Neural progenitor cell (in vitro differentiated cells): ENCODE measurements at regions not wholly inside any gene's neighbourhood (a gene's known extent, or its start where the extent isn't known, plus 50 kb on each side); places are given as distances from the start of the nearest gene placed in this dataset.

Source experiments
- CTCF ChIP-seq: fragments of 200-600 bp; sonication (generic); IDR thresholded peaks from 2 replicates; pipeline ENCODE4 v1.5.1; 2017; ENCODE audit warnings: antibody characterized with exemption, mild to moderate bottlenecking
- EZH2phosphoT487 ChIP-seq: fragments of 200-600 bp; sonication (generic); IDR thresholded peaks from 2 replicates; pipeline ENCODE4 v1.6.1; 2017; ENCODE audit warnings: antibody characterized with exemption

DNA sequence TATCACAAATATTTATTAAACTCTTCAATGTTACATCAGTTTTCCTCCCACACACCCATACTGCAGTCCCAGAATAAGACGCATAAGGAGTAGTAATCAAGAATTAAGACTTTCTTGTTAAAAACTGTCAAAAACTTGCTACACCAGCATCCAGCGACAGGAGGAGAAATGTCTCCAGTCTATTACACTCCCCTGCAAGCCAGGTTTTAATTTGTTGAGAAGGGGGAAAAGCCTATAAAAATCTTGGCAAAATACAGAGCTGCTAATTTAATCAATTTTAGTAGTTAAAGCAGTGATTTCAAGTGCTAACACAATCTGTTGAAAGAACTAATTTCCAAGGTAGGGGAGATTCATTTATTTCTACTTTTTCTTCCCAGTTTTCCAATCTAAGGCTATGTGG lies 102.0 kb upstream of the MED13 start:
- TF ChIP-seq CTCF (no peak), EZH2phosphoT487 (no peak)
